CD14-positive monocyte (primary cell): ENCODE measurements at regions not wholly inside any gene's neighbourhood (a gene's known extent, or its start where the extent isn't known, plus 50 kb on each side); places are given as distances from the start of the nearest gene placed in this dataset.

ENCODE experiments used
- DNase-seq, 3 donors: peaks; one replicate each; pipeline ENCODE4 v3.0.0-alpha.2; 2011 to 2022
- H2AFZ ChIP-seq: 2 replicates; pipeline ENCODE4 v1.6.0; 2012; ENCODE audit warnings: mild to moderate bottlenecking, low read depth, low read length, inconsistent platforms; ENCODE audit not compliant: insufficient read depth, poor library complexity, severe bottlenecking
- H3K27ac ChIP-seq, 2 donors: 1 replicate in 1 of 2; 2 replicates in 1 of 2; pipeline ENCODE4 v1.5.1; 2012 to 2013; ENCODE audit warnings: low read length in 2 of 2, control low read depth in 1 of 2, inconsistent platforms in 1 of 2, low read depth in 1 of 2, mild to moderate bottlenecking in 1 of 2
- H3K27me3 ChIP-seq, 2 donors: one replicate each; pipeline versions ENCODE4 v1.6.0 to v1.6.1; 2011 to 2013; ENCODE audit warnings: low read length in 2 of 2; ENCODE audit not compliant: control insufficient read depth in 2 of 2, insufficient read depth in 2 of 2
- H3K36me3 ChIP-seq, 2 donors: replicated peaks in 1 of 2; 1 replicate in 1 of 2; 2 replicates in 1 of 2; pipeline versions ENCODE4 v1.5.1 to v1.6.1; 2012 to 2013; ENCODE audit warnings: low read length in 2 of 2, control low read depth in 1 of 2, inconsistent platforms in 1 of 2, mild to moderate bottlenecking in 1 of 2; ENCODE audit not compliant: insufficient read depth in 2 of 2, control insufficient read depth in 1 of 2
- H3K4me1 ChIP-seq, 2 donors: 1 replicate in 1 of 2; 2 replicates in 1 of 2; pipeline versions ENCODE4 v1.5.1 to v1.6.1; 2012 to 2013; ENCODE audit warnings: low read length in 2 of 2, control low read depth in 1 of 2, inconsistent platforms in 1 of 2, mild to moderate bottlenecking in 1 of 2, moderate library complexity in 1 of 2; ENCODE audit not compliant: insufficient read depth in 2 of 2, control insufficient read depth in 1 of 2
- H3K4me2 ChIP-seq: replicated peaks from 2 replicates; pipeline ENCODE3; 2012; ENCODE audit warnings: low read length, moderate library complexity, mild to moderate bottlenecking; ENCODE audit not compliant: poor library complexity, severe bottlenecking; ENCODE audit errors: extremely low read depth
- H3K4me3 ChIP-seq, 3 experiments: fragments of 200-600 bp in 1 of 3; sonication (generic) in 1 of 3; replicated peaks in 1 of 3; 1 replicate in 2 of 3; 2 replicates in 1 of 3; pipeline ENCODE4 v1.5.1; 2011 to 2013; ENCODE audit warnings: low read length in 3 of 3, mild to moderate bottlenecking in 3 of 3, control low read depth in 2 of 3, low read depth in 2 of 3, inconsistent platforms in 1 of 3, moderate library complexity in 1 of 3
- H3K79me2 ChIP-seq: 2 replicates; pipeline ENCODE4 v1.6.0; 2012; ENCODE audit warnings: mild to moderate bottlenecking, control low read depth, inconsistent platforms, low read length, moderate library complexity; ENCODE audit not compliant: insufficient read depth
- H3K9ac ChIP-seq: 2 replicates; pipeline ENCODE4 v1.6.0; 2017; ENCODE audit warnings: low read length, mild to moderate bottlenecking; ENCODE audit not compliant: insufficient read depth, poor library complexity, severe bottlenecking
- H3K9me3 ChIP-seq, 2 donors: replicated peaks in 1 of 2; 1 replicate in 1 of 2; 2 replicates in 1 of 2; pipeline versions ENCODE4 v1.5.1 to v1.6.1; 2012 to 2013; ENCODE audit warnings: low read length in 2 of 2, control low read depth in 1 of 2; ENCODE audit not compliant: control insufficient read depth in 1 of 2, insufficient read depth in 1 of 2
- H4K20me1 ChIP-seq: 2 replicates; pipeline ENCODE4 v1.6.0; 2012; ENCODE audit warnings: mild to moderate bottlenecking, low read length, control low read depth, moderate library complexity; ENCODE audit not compliant: insufficient read depth
- H3K27ac Mint-ChIP-seq, 7 donors: one replicate each; pipeline ENCODE4 v1.8.0; 2020; ENCODE audit warnings: mild to moderate bottlenecking in 7 of 7, mixed read lengths in 7 of 7, moderate library complexity in 6 of 7, inconsistent platforms in 2 of 7
- H3K27me3 Mint-ChIP-seq, 3 donors: one replicate each; pipeline ENCODE4 v1.8.0; 2021 to 2022; ENCODE audit warnings: low read depth in 3 of 3, mild to moderate bottlenecking in 3 of 3, mixed read lengths in 3 of 3, moderate library complexity in 3 of 3, inconsistent platforms in 1 of 3
- H3K36me3 Mint-ChIP-seq, 2 donors: one replicate each; pipeline ENCODE4 v1.8.0; 2020; ENCODE audit warnings: mixed read lengths in 2 of 2, inconsistent platforms in 1 of 2, mild to moderate bottlenecking in 1 of 2
- H3K4me1 Mint-ChIP-seq: one replicate; pipeline ENCODE4 v1.8.0; 2020; ENCODE audit warnings: mild to moderate bottlenecking, mixed read lengths
- H3K4me3 Mint-ChIP-seq, 2 donors: one replicate each; pipeline ENCODE4 v1.8.0; 2020; ENCODE audit warnings: mild to moderate bottlenecking in 2 of 2, mixed read lengths in 2 of 2, moderate library complexity in 1 of 2
- H3K9me3 Mint-ChIP-seq, 7 donors: one replicate each; pipeline ENCODE4 v1.8.0; 2020 to 2022; ENCODE audit warnings: mixed read lengths in 7 of 7, mild to moderate bottlenecking in 6 of 7, moderate library complexity in 6 of 7, inconsistent platforms in 2 of 7
- CTCF ChIP-seq: fragments of 200-600 bp; IDR thresholded peaks from one replicate; pipeline ENCODE4 v1.8.0; 2022; ENCODE audit warnings: antibody characterized with exemption, mild to moderate bottlenecking
- WGBS: methylation state at CpG from one replicate; pipeline ENCODE4 v1.1.5; 2013; ENCODE audit warnings: missing lambda C conversion rate; ENCODE audit not compliant: insufficient coverage; 5-methylcytosine and 5-hydroxymethylcytosine counted together
- intact Hi-C, 2 donors: fragments of 100-400 bp; cut with micrococcal nuclease; formaldehyde crosslinking; loops; one replicate each; pipeline versions ENCODE4 v1.15.0 to v1.15.1; 2023

- Mint-ChIP-seq H3K4me3 (no peak overlapping the region), H3K36me3 (no peaks in the 10 kb centered on the region), H3K27me3 (no peaks in the 10 kb centered on the region), H3K27ac (no peak overlapping the region), H3K4me1 (no peaks in the 10 kb centered on the region), H3K9me3 (peaks cover 0 to 19% (median 13%) of the 10 kb centered on the region in 7 donors)
- Histone ChIP-seq H3K27me3 (no peaks in the 10 kb centered on the region), H3K4me2 (no peak overlapping the region), H2AFZ (no peak overlapping the region), H4K20me1 (no peaks in the 10 kb centered on the region), H3K4me3 (no peak overlapping the region), H3K36me3 (no peaks in the 10 kb centered on the region), H3K27ac (no peak overlapping the region), H3K9me3 (peaks cover 25 to 26% of the 10 kb centered on the region in 2 donors), H3K4me1 (no peaks in the 10 kb centered on the region), H3K9ac (no peak overlapping the region), H3K79me2 (no peaks in the 10 kb centered on the region)
- DNase-seq = no peak
- TF ChIP-seq CTCF = no peak
- intact Hi-C loops = no loop called here
- WGBS = no CpG with 5 or more reads among the region's 1 CpG
Measured at GRCh38 chr13:90405301-90405700, 942.2 kb upstream of the MIR17HG start.

- Histone ChIP-seq H4K20me1 (no peaks in the 10 kb centered on the region), H3K79me2 (no peaks in the 10 kb centered on the region), H3K4me2 (no peak overlapping the region), H3K9ac (no peak overlapping the region), H2AFZ (no peak overlapping the region), H3K27ac (no peak overlapping the region), H3K4me1 (no peaks in the 10 kb centered on the region), H3K36me3 (no peaks in the 10 kb centered on the region), H3K27me3 (no peaks in the 10 kb centered on the region), H3K9me3 (no peaks in the 10 kb centered on the region), H3K4me3 (no peak overlapping the region)
- intact Hi-C loops = no loop called here
- WGBS = 76% methylated on average over 2 of the region's 2 CpGs
- no peaks in the 10 kb centered on the region for H3K4me1 Mint-ChIP-seq
- H3K36me3 Mint-ChIP-seq = no peaks in the 10 kb centered on the region
- DNase-seq = no peak
- peaks cover 0 to 4% (median 0%) of the 10 kb centered on the region in 7 donors for H3K9me3 Mint-ChIP-seq
- no peak for TF ChIP-seq CTCF
- H3K4me3 Mint-ChIP-seq = no peak overlapping the region
- H3K27me3 Mint-ChIP-seq = no peaks in the 10 kb centered on the region
- no peak overlapping the region for H3K27ac Mint-ChIP-seq
Measured at GRCh38 chr13:90412980-90413379, 934.5 kb upstream of the MIR17HG start.
